ENCODE measurements at regions not wholly inside any gene's neighbourhood (a gene's known extent, or its start where the extent isn't known, plus 50 kb on each side); places are given as distances from the start of the nearest gene placed in this dataset.
"Not testable (repeated sequence)": the region's sequence is repeated elsewhere in the genome, so short reads cannot be mapped to it uniquely, and the experiment has no call there.

GRCh38 chrX:9342561-9343051 is 122.3 kb upstream of the TBL1X start:
- DNase-seq (ENCODE audit: low spot score): peak; percentile 82

GRCh38 chrX:9343971-9344370 is 120.9 kb upstream of the TBL1X start:
- no peak for DNase-seq (ENCODE audit: low spot score)

GRCh38 chrX:9345957-9346356 is 118.9 kb upstream of the TBL1X start:
- no peak for DNase-seq (ENCODE audit: low spot score)

- DNase-seq (ENCODE audit: low spot score): no peak
Measured at GRCh38 chrX:9349572-9350494, 115.0 kb upstream of the TBL1X start.

GRCh38 chrX:9351126-9351525 is 113.7 kb upstream of the TBL1X start:
- DNase-seq (ENCODE audit: low spot score): no peak

GRCh38 chrX:9352243-9352642 is 112.6 kb upstream of the TBL1X start:
- no peak for DNase-seq (ENCODE audit: low spot score)

GRCh38 chrX:9352694-9353411 is 112.0 kb upstream of the TBL1X start:
- peak; percentile 33 for DNase-seq (ENCODE audit: low spot score)

- DNase-seq (ENCODE audit: low spot score): no peak
Measured at GRCh38 chrX:9354918-9355317, 109.9 kb upstream of the TBL1X start.

- DNase-seq (ENCODE audit: low spot score): no peak
Measured at GRCh38 chrX:9355739-9356138, 109.1 kb upstream of the TBL1X start.

GRCh38 chrX:9356846-9357245 is 108.0 kb upstream of the TBL1X start:
- no peak for DNase-seq (ENCODE audit: low spot score)

- DNase-seq (ENCODE audit: low spot score): no peak
Measured at GRCh38 chrX:9357518-9358114, 107.2 kb upstream of the TBL1X start.

GRCh38 chrX:9362363-9362928 is 102.4 kb upstream of the TBL1X start:
- DNase-seq (ENCODE audit: low spot score): no peak

GRCh38 chrX:9367421-9367820 is 97.4 kb upstream of the TBL1X start:
- no peak for DNase-seq (ENCODE audit: low spot score)

- DNase-seq (ENCODE audit: low spot score): no peak
Measured at GRCh38 chrX:9368262-9368661, 96.6 kb upstream of the TBL1X start.

GRCh38 chrX:9369802-9370291 is 95.0 kb upstream of the TBL1X start:
- no peak for DNase-seq (ENCODE audit: low spot score)

GRCh38 chrX:9370893-9371292 is 94.0 kb upstream of the TBL1X start:
- no peak for DNase-seq (ENCODE audit: low spot score)

- DNase-seq (ENCODE audit: low spot score): no peak
Measured at GRCh38 chrX:9372866-9373265, 92.0 kb upstream of the TBL1X start.

GRCh38 chrX:9373789-9374188 is 91.1 kb upstream of the TBL1X start:
- no peak for DNase-seq (ENCODE audit: low spot score)

GRCh38 chrX:9374555-9374954 is 90.3 kb upstream of the TBL1X start:
- peak; percentile 19 for DNase-seq (ENCODE audit: low spot score)

GRCh38 chrX:9376111-9376510 is 88.7 kb upstream of the TBL1X start:
- DNase-seq (ENCODE audit: low spot score): no peak

GRCh38 chrX:9377216-9377615 is 87.6 kb upstream of the TBL1X start:
- DNase-seq (ENCODE audit: low spot score): not testable (repeated sequence)

All from mucosa of gallbladder (tissue), 1 donor.